SK-N-SH (cell line): ENCODE measurements at regions not wholly inside any gene's neighbourhood (a gene's known extent, or its start where the extent isn't known, plus 50 kb on each side); places are given as distances from the start of the nearest gene placed in this dataset.

ENCODE experiments used
- CTCF ChIA-PET: fragments of 300-600, 350-600 bp; formaldehyde crosslinking; extraction: SDS; loops from one replicate; lab custom pipeline; 2021; lab: Yijun Ruan, JAX
- POLR2A ChIA-PET: fragments of 350-600 bp; sonication (Branson Sonifier 250); formaldehyde crosslinking; extraction: SDS; loops from one replicate; lab custom pipeline; 2020; ENCODE audit warnings: antibody characterized with exemption, inconsistent platforms; lab: Yijun Ruan, JAX
- DNase-seq: peaks from one replicate; pipeline ENCODE4 v3.0.0; 2012
- H2AFZ ChIP-seq: fragments of 200-600 bp; sonication (generic); 2 replicates; pipeline ENCODE4 v1.8.1; 2016; ENCODE audit warnings: antibody characterized with exemption, mild to moderate bottlenecking, low read depth
- H3F3A ChIP-seq: fragments of 200-600 bp; sonication (generic); replicated peaks from 2 replicates; pipeline ENCODE3; 2016; ENCODE audit warnings: antibody characterized with exemption, mild to moderate bottlenecking; ENCODE audit not compliant: insufficient read depth
- H3K27ac ChIP-seq, 2 experiments: fragments of 200-500 bp in 1 of 2; fragments of 200-600 bp in 1 of 2; sonication (Bioruptor generic) in 1 of 2; sonication (generic), shearing (Covaris generic) in 1 of 2; 2 replicates each; pipeline versions ENCODE4 v1.5.1 to v1.6.1; 2014 to 2016; ENCODE audit warnings: low read depth in 2 of 2, inconsistent platforms in 1 of 2, low read length in 1 of 2, mild to moderate bottlenecking in 1 of 2, mixed read lengths in 1 of 2
- H3K27me3 ChIP-seq: fragments of 200-600 bp; sonication (generic), shearing (Covaris generic); 2 replicates; pipeline ENCODE4 v1.6.1; 2016; ENCODE audit warnings: mixed run types; ENCODE audit not compliant: insufficient read depth
- H3K36me3 ChIP-seq, 2 experiments: fragments of 200-500 bp in 1 of 2; fragments of 200-600 bp in 1 of 2; sonication (Bioruptor generic) in 1 of 2; sonication (generic) in 1 of 2; replicated peaks in 1 of 2; 2 replicates each; pipeline versions ENCODE3 to v1.5.1; 2014 to 2016; ENCODE audit warnings: low read length in 1 of 2, mild to moderate bottlenecking in 1 of 2; ENCODE audit not compliant: insufficient read depth in 2 of 2, control insufficient read depth in 1 of 2
- H3K4me1 ChIP-seq, 2 experiments: fragments of 200-500 bp in 1 of 2; fragments of 200-600 bp in 1 of 2; sonication (Bioruptor generic) in 1 of 2; sonication (generic), shearing (Covaris generic) in 1 of 2; 2 replicates each; pipeline versions ENCODE4 v1.5.1 to v1.6.1; 2014 to 2016; ENCODE audit warnings: low read depth in 1 of 2, low read length in 1 of 2, mixed run types in 1 of 2; ENCODE audit not compliant: insufficient read depth in 2 of 2, control insufficient read depth in 1 of 2
- H3K4me2 ChIP-seq: fragments of 200-600 bp; sonication (generic), shearing (Covaris generic); 2 replicates; pipeline ENCODE4 v1.6.1; 2017; ENCODE audit warnings: mixed run types
- H3K4me3 ChIP-seq, 2 experiments: fragments of 200-500 bp in 1 of 2; fragments of 200-600 bp in 1 of 2; sonication (Bioruptor generic) in 1 of 2; sonication (generic), shearing (Covaris generic) in 1 of 2; 2 replicates each; pipeline versions ENCODE4 v1.5.1 to v1.8.1; 2014 to 2016; ENCODE audit warnings: low read depth in 2 of 2, inconsistent platforms in 1 of 2, low read length in 1 of 2, mild to moderate bottlenecking in 1 of 2, mixed read lengths in 1 of 2, moderate library complexity in 1 of 2
- H3K79me2 ChIP-seq: fragments of 200-600 bp; sonication (generic); 2 replicates; pipeline ENCODE4 v1.8.1; 2017; ENCODE audit warnings: mild to moderate bottlenecking; ENCODE audit not compliant: insufficient read depth
- H3K9ac ChIP-seq: fragments of 200-600 bp; sonication (generic); 2 replicates; pipeline ENCODE4 v1.6.1; 2017; ENCODE audit warnings: mixed run types
- H3K9me2 ChIP-seq: fragments of 200-600 bp; sonication (generic); 2 replicates; pipeline ENCODE4 v1.6.1; 2017; ENCODE audit warnings: mixed run types
- H3K9me3 ChIP-seq: fragments of 200-600 bp; sonication (generic); 2 replicates; pipeline ENCODE4 v1.6.1; 2017; ENCODE audit warnings: mixed run types, mild to moderate bottlenecking, moderate library complexity
- H4K20me1 ChIP-seq: fragments of 200-600 bp; sonication (generic); 2 replicates; pipeline ENCODE4 v1.6.1; 2017; ENCODE audit warnings: mild to moderate bottlenecking, mixed run types; ENCODE audit not compliant: insufficient read depth
- CHD2 ChIP-seq: fragments of 150-350 bp; IDR thresholded peaks from 2 replicates; pipeline ENCODE4 v1.6.1; 2018; ENCODE audit warnings: low read length; ENCODE audit not compliant: partially characterized antibody
- CTCF ChIP-seq: fragments of 200-600 bp; sonication (generic); IDR thresholded peaks from 2 replicates; pipeline ENCODE4 v1.6.1; 2017; ENCODE audit warnings: antibody characterized with exemption, mild to moderate bottlenecking, moderate library complexity
- EP300 ChIP-seq, 2 experiments: IDR thresholded peaks; 2 replicates each; pipeline versions ENCODE4 v1.4.0 to v1.6.1; 2012; ENCODE audit warnings: borderline replicate concordance in 1 of 2, low read depth in 1 of 2, low read length in 1 of 2
- GABPA ChIP-seq: IDR thresholded peaks from 2 replicates; pipeline ENCODE4 v1.4.0; 2012; ENCODE audit warnings: low read depth, mild to moderate bottlenecking
- GATA2 ChIP-seq: sonication (generic); formaldehyde crosslinking; IDR thresholded peaks from 2 replicates; pipeline ENCODE4 v1.5.0; 2020; ENCODE audit warnings: mild to moderate bottlenecking, missing genetic modification reagents
- NRF1 ChIP-seq: IDR thresholded peaks from 2 replicates; pipeline ENCODE4 v1.6.1; 2012; ENCODE audit warnings: low read depth, mild to moderate bottlenecking, low read length
- POLR2AphosphoS5 ChIP-seq: IDR thresholded peaks from 2 replicates; pipeline ENCODE4 v1.6.1; 2012; ENCODE audit warnings: low read depth, low read length
- RAD21 ChIP-seq: IDR thresholded peaks from 2 replicates; pipeline ENCODE4 v1.6.1; 2012; ENCODE audit warnings: mild to moderate bottlenecking, low read length
- TAF1 ChIP-seq: IDR thresholded peaks from 2 replicates; pipeline ENCODE4 v1.6.1; 2012; ENCODE audit warnings: low read depth, mild to moderate bottlenecking, low read length, moderate library complexity, borderline replicate concordance
- USF1 ChIP-seq: IDR thresholded peaks from 2 replicates; pipeline ENCODE4 v1.4.0; 2012; ENCODE audit warnings: low read depth, borderline replicate concordance
- USF2 ChIP-seq: fragments of 150-350 bp; IDR thresholded peaks from 2 replicates; pipeline ENCODE4 v1.6.1; 2017; ENCODE audit warnings: antibody characterized with exemption, low read length, low read depth, borderline replicate concordance
- WGBS: methylation state at CpG from one replicate; pipeline ENCODE4 v1.1.6; 2017; ENCODE audit warnings: low lambda C conversion rate; 5-methylcytosine and 5-hydroxymethylcytosine counted together

- Histone ChIP-seq H3K9me2 (no peaks in the 10 kb centered on the region), H3K36me3 (no peaks in the 10 kb centered on the region), H3K9ac (no peak overlapping the region), H3K79me2 (no peaks in the 10 kb centered on the region), H3K4me2 (no peak overlapping the region), H3K4me3 (no peak overlapping the region), H2AFZ (no peak overlapping the region), H3F3A (no peaks in the 10 kb centered on the region), H3K27me3 (no peaks in the 10 kb centered on the region), H3K4me1 (peaks cover 0 to 7% of the 10 kb centered on the region in 2 experiments; a peak in 2 of 4 replicates)
- CTCF ChIA-PET = interaction anchor here (1.4 to 1.5 kb wide), 2 partner anchors 9 to 10 kb away, joined by 4 to 5 read pairs; no protein-coding TSS in a partner anchor
- 63% methylated on average over 5 of the region's 5 CpGs for WGBS
- TF ChIP-seq USF1 (no peak), POLR2AphosphoS5 (no peak), RAD21 (no peak), EP300 (IDR thresholded peaks at IDR 0.05; ENCODE audit: borderline replicate concordance in 1 of 2, low read depth in 1 of 2, low read length in 1 of 2) (0 out of 4 replicates have a peak, but pooled peaks of 1 of the 2 experiments have one; percentile 22), GATA2 (CRISPR knock-in tag) (peak; percentile 49; the same call in 1 of the 2 replicates), CHD2 (peak; percentile 31)
- TF ChIP-seq, all 33 proteins: peak for 3
- no peaks in the 10 kb centered on the region for H3K9me3 ChIP-seq
- POLR2A ChIA-PET = no interaction called here
- peak; percentile 22 for DNase-seq
- H4K20me1 ChIP-seq = no peaks in the 10 kb centered on the region
- H3K27ac ChIP-seq = no peak overlapping the region
Measured at GRCh38 chr9:80952363-80952922, 736.9 kb downstream of the TLE1 start.

- TF ChIP-seq CTCF = no peak
- TF ChIP-seq USF2 = no peak
- TF ChIP-seq NRF1 = no peak
- no peak for TF ChIP-seq TAF1
- no peak for TF ChIP-seq EP300 (IDR thresholded peaks at IDR 0.05; ENCODE audit: borderline replicate concordance in 1 of 2, low read depth in 1 of 2, low read length in 1 of 2)
- TF ChIP-seq GABPA = no peak
- TF ChIP-seq, all 33 proteins: peak for 0
Measured at GRCh38 chr9:80951675-80952074, 737.7 kb downstream of the TLE1 start.

More at GRCh38 chr9:80951675-80952074, 737.7 kb downstream of the TLE1 start:
- no peaks in the 10 kb centered on the region for H3K79me2 ChIP-seq
- H4K20me1 ChIP-seq = no peaks in the 10 kb centered on the region
- H3K4me2 ChIP-seq = no peak overlapping the region
- peaks cover 0 to 7% of the 10 kb centered on the region in 2 experiments; a peak in 2 of 4 replicates for H3K4me1 ChIP-seq
- POLR2A ChIA-PET = no interaction called here
- H3K4me3 ChIP-seq = no peak overlapping the region
- no peak for DNase-seq
- 60% methylated on average over 7 of the region's 7 CpGs for WGBS
- H3K36me3 ChIP-seq = no peaks in the 10 kb centered on the region
- no peak overlapping the region for H3K9ac ChIP-seq
- no peak overlapping the region for H3K27ac ChIP-seq
- no peaks in the 10 kb centered on the region for H3K9me2 ChIP-seq
- CTCF ChIA-PET = interaction anchor here (1.4 to 1.5 kb wide), 2 partner anchors 9 to 10 kb away, joined by 4 to 5 read pairs; no protein-coding TSS in a partner anchor
- no peaks in the 10 kb centered on the region for H3K9me3 ChIP-seq
- H3K27me3 ChIP-seq = no peaks in the 10 kb centered on the region
- H3F3A ChIP-seq = no peaks in the 10 kb centered on the region
- H2AFZ ChIP-seq = no peak overlapping the region
